HepG2 (cell line): ENCODE measurements at regions not wholly inside any gene's neighbourhood (a gene's known extent, or its start where the extent isn't known, plus 50 kb on each side); places are given as distances from the start of the nearest gene placed in this dataset.

Experiments
- ATAC-seq: fragments of 200-7000 bp; cut with Tn5 transposase; 3 replicates; pipeline ENCODE4 v1.9.1; 2020; ENCODE audit warnings: mild to moderate bottlenecking, moderate library complexity
- BruUV-seq: library from RNA; stranded (reverse); fragments of 400-500 nt; replicated peaks from 2 replicates; lab custom pipeline; 2021; lab: Mats Ljungman, UMichigan
- CTCF ChIA-PET: fragments of 300-600 bp; formaldehyde crosslinking; extraction: SDS; loops from one replicate; lab custom pipeline; 2021; ENCODE audit warnings: low total read pairs, inconsistent platforms, low intra/inter-chr PET ratio; lab: Yijun Ruan, JAX
- POLR2A ChIA-PET: fragments of 350-600 bp; sonication (Branson Sonifier 250); formaldehyde crosslinking; loops from one replicate; lab custom pipeline; 2020; ENCODE audit warnings: antibody characterized with exemption, inconsistent platforms; lab: Yijun Ruan, JAX
- DNase-seq: peaks from one replicate; pipeline ENCODE4 v3.0.0-alpha.2; 2015; ENCODE audit warnings: low spot score
- FAIRE-seq: peaks from 3 replicates; lab custom pipeline; 2011; peaks lifted over from hg19 to GRCh38; lab: Jason Lieb, UNC
- H2AFZ ChIP-seq: one replicate; pipeline ENCODE4 v1.6.1; 2011; ENCODE audit warnings: low read length, inconsistent platforms
- H3K27ac ChIP-seq: fragments of 300-600 bp; 3 replicates; pipeline ENCODE4 v1.8.0; 2011; ENCODE audit warnings: mixed run types, mild to moderate bottlenecking, mixed read lengths, low read length, inconsistent platforms; ENCODE audit not compliant: insufficient read depth; ENCODE audit errors: extremely low read length
- H3K27me3 ChIP-seq, 2 experiments: fragments of 200-600 bp in 1 of 2; 2 replicates in 1 of 2; 3 replicates in 1 of 2; pipeline versions ENCODE4 v1.6.0 to v1.8.0; 2011; ENCODE audit warnings: low read length in 2 of 2, mild to moderate bottlenecking in 2 of 2, moderate library complexity in 2 of 2, inconsistent platforms in 1 of 2; ENCODE audit not compliant: insufficient read depth in 2 of 2, control insufficient read depth in 1 of 2
- H3K36me3 ChIP-seq, 2 experiments: fragments of 200-600 bp in 1 of 2; replicated peaks in 1 of 2; 2 replicates in 1 of 2; 3 replicates in 1 of 2; pipeline versions ENCODE4 v1.5.1 to v1.8.0; 2011; ENCODE audit warnings: low read length in 2 of 2, inconsistent platforms in 1 of 2; ENCODE audit not compliant: insufficient read depth in 2 of 2, control insufficient read depth in 1 of 2
- H3K4me1 ChIP-seq: 2 replicates; pipeline ENCODE4 v1.5.1; 2012; ENCODE audit warnings: low read length, inconsistent platforms; ENCODE audit not compliant: insufficient read depth
- H3K4me2 ChIP-seq: 2 replicates; pipeline ENCODE4 v1.6.0; 2011; ENCODE audit warnings: low read depth, low read length, inconsistent platforms
- H3K4me3 ChIP-seq, 3 experiments: fragments of 200-600 bp in 1 of 3; sonication (generic), shearing (Covaris generic) in 1 of 3; replicated peaks in 1 of 3; 2 replicates each; pipeline ENCODE4 v1.5.1; 2011 to 2016; ENCODE audit warnings: low read length in 3 of 3, inconsistent platforms in 2 of 3, low read depth in 2 of 3, mild to moderate bottlenecking in 2 of 3, control low read depth in 1 of 3, mixed read lengths in 1 of 3; ENCODE audit not compliant: insufficient read depth in 1 of 3
- H3K79me2 ChIP-seq: one replicate; pipeline ENCODE4 v1.6.1; 2011; ENCODE audit warnings: low read length, inconsistent platforms; ENCODE audit not compliant: insufficient read depth
- H3K9ac ChIP-seq: 2 replicates; pipeline ENCODE4 v1.6.0; 2011; ENCODE audit warnings: mild to moderate bottlenecking, low read depth, low read length, inconsistent platforms; ENCODE audit not compliant: insufficient read depth
- H3K9me3 ChIP-seq: 2 replicates; pipeline ENCODE4 v1.5.1; 2012; ENCODE audit warnings: mild to moderate bottlenecking, low read length
- H4K20me1 ChIP-seq: 2 replicates; pipeline ENCODE4 v1.6.0; 2011; ENCODE audit warnings: inconsistent platforms, mild to moderate bottlenecking, low read length, moderate library complexity; ENCODE audit not compliant: insufficient read depth
- ATF5 ChIP-seq: sonication (generic); formaldehyde crosslinking; IDR thresholded peaks from 2 replicates; pipeline ENCODE4 v1.4.0; 2020; ENCODE audit warnings: mild to moderate bottlenecking, low read depth, missing genetic modification reagents
- NFIB ChIP-seq: sonication (generic); formaldehyde crosslinking; IDR thresholded peaks from 2 replicates; pipeline ENCODE4 v1.9.0; 2021; ENCODE audit warnings: missing genetic modification reagents, mild to moderate bottlenecking, borderline replicate concordance
- PLRG1 ChIP-seq: fragments of 450-650 bp; conservative IDR thresholded peaks from 2 replicates; pipeline ENCODE4 v1.6.1; 2016
- SOX6 ChIP-seq, 2 experiments: fragments of 450-650 bp in 1 of 2; sonication (generic) in 1 of 2; formaldehyde crosslinking in 1 of 2; IDR thresholded peaks; 2 replicates each; pipeline versions ENCODE4 v1.4.0 to v1.6.1; 2017 to 2020; ENCODE audit warnings: antibody characterized with exemption in 1 of 2, mild to moderate bottlenecking in 1 of 2, missing genetic modification reagents in 1 of 2
- TAF15 ChIP-seq: fragments of 200-400 bp; formaldehyde crosslinking; IDR thresholded peaks from one replicate; pipeline ENCODE4 v1.6.1; 2018; ENCODE audit warnings: mild to moderate bottlenecking, low read depth, low read length; ENCODE audit not compliant: poor library complexity, severe bottlenecking
- TP53 ChIP-seq: sonication (generic); formaldehyde crosslinking; conservative IDR thresholded peaks from 2 replicates; pipeline ENCODE4 v1.4.0; 2020; ENCODE audit warnings: missing genetic modification reagents
- TRAFD1 ChIP-seq: sonication (generic); formaldehyde crosslinking; IDR thresholded peaks from 2 replicates; pipeline ENCODE4 v1.5.1; 2020; ENCODE audit warnings: missing genetic modification reagents, mild to moderate bottlenecking, borderline replicate concordance
- ZFP1 ChIP-seq: IDR thresholded peaks from 2 replicates; pipeline ENCODE4 v1.6.1; 2016
- ZNF30 ChIP-seq: sonication (generic); formaldehyde crosslinking; IDR thresholded peaks from 2 replicates; pipeline ENCODE4 v1.5.0; 2020; ENCODE audit warnings: mild to moderate bottlenecking, missing genetic modification reagents
- ZNF749 ChIP-seq: sonication (generic); formaldehyde crosslinking; IDR thresholded peaks from 2 replicates; pipeline ENCODE4 v1.8.0; 2022; ENCODE audit warnings: mild to moderate bottlenecking, missing genetic modification reagents, moderate library complexity, borderline replicate concordance
- ZNF841 ChIP-seq: sonication (generic); formaldehyde crosslinking; IDR thresholded peaks from 2 replicates; pipeline ENCODE4 v1.8.1; 2023; ENCODE audit warnings: missing genetic modification reagents, borderline replicate concordance
- WGBS: methylation state at CpG from one replicate; pipeline ENCODE4 v1.1.6; 2017; ENCODE audit warnings: low lambda C conversion rate; 5-methylcytosine and 5-hydroxymethylcytosine counted together
- in situ Hi-C: cut with HindIII; loops from 2 replicates; pipeline ENCODE4 v1.10.0; 2017; ENCODE audit warnings: low pct_unique_long_range_greater_than_20kb; ENCODE audit not compliant: extremely low pct_ligation_motif_present
- intact Hi-C: fragments of 100-400 bp; cut with micrococcal nuclease; formaldehyde crosslinking; loops from one replicate; pipeline ENCODE4 v1.10.0; 2022; ENCODE audit not compliant: unreplicated experiment

GRCh38 chr6:106849120-106849519, 125.4 kb downstream of the CD24 start:
- Histone ChIP-seq H3K27ac (no peak overlapping the region), H3K4me3 (no peak overlapping the region)
- POLR2A ChIA-PET = no interaction called here
- TF ChIP-seq NFIB (CRISPR knock-in tag) (no peak), ZNF749 (CRISPR knock-in tag) (no peak), SOX6 (IDR thresholded peaks at IDR 0.05) (no peak), SOX6 (CRISPR knock-in tag; IDR thresholded peaks at IDR 0.05) (no peak), TAF15 (no peak), ZNF841 (CRISPR knock-in tag) (no peak), TRAFD1 (CRISPR knock-in tag) (no peak)
- TF ChIP-seq, all 625 proteins: peak for 0
- Histone ChIP-seq H3K27me3 (peaks cover 0 to 3% of the 10 kb centered on the region in 2 experiments; a peak in 1 of 5 replicates), H3K4me2 (no peak overlapping the region), H4K20me1 (no peaks in the 10 kb centered on the region), H3K9ac (no peak overlapping the region), H3K4me1 (no peaks in the 10 kb centered on the region), H2AFZ (no peak overlapping the region), H3K36me3 (no peaks in the 10 kb centered on the region), H3K9me3 (peaks cover 7% of the 10 kb centered on the region; the same call in 1 of the 2 replicates), H3K79me2 (no peaks in the 10 kb centered on the region)
- FAIRE-seq (no peak), DNase-seq (no peak), ATAC-seq (no peak)
- in situ Hi-C loops = no loop called here
- 64% methylated on average over 3 of the region's 3 CpGs for WGBS
- CTCF ChIA-PET = no interaction called here
- no TSS peak for BruUV-seq
- intact Hi-C loops = no loop called here

GRCh38 chr6:106847116-106847515, 127.4 kb downstream of the CD24 start:
- no peak overlapping the region for H3K27ac ChIP-seq
- WGBS = 14% methylated on average over 6 of the region's 6 CpGs
- H3K36me3 ChIP-seq = no peaks in the 10 kb centered on the region
- H3K4me2 ChIP-seq = no peak overlapping the region
- H2AFZ ChIP-seq = no peak overlapping the region
- BruUV-seq = no TSS peak
- POLR2A ChIA-PET = no interaction called here
- CTCF ChIA-PET = no interaction called here
- H3K27me3 ChIP-seq = peaks cover 0 to 7% of the 10 kb centered on the region in 2 experiments; a peak in 1 of 5 replicates
- no peak overlapping the region for H3K4me3 ChIP-seq
- H3K79me2 ChIP-seq = no peaks in the 10 kb centered on the region
- H4K20me1 ChIP-seq = no peaks in the 10 kb centered on the region
- no peaks in the 10 kb centered on the region for H3K4me1 ChIP-seq
- in situ Hi-C loops = no loop called here
- ATAC-seq = no peak
- DNase-seq = no peak
- no peak for FAIRE-seq
- intact Hi-C loops = no loop called here
- TF ChIP-seq ZNF30 (CRISPR knock-in tag) (no peak), TP53 (CRISPR knock-in tag) (no peak), ZFP1 (CRISPR knock-in tag) (no peak), ZNF749 (CRISPR knock-in tag) (no peak), ATF5 (CRISPR knock-in tag) (no peak), PLRG1 (no peak)
- peaks cover 4% of the 10 kb centered on the region; the same call in 1 of the 2 replicates for H3K9me3 ChIP-seq
- no peak overlapping the region for H3K9ac ChIP-seq
